SU-DHL-6 (cell line): ENCODE measurements at regions not wholly inside any gene's neighbourhood (a gene's known extent, or its start where the extent isn't known, plus 50 kb on each side); places are given as distances from the start of the nearest gene placed in this dataset.
"Not testable (repeated sequence)": the region's sequence is repeated elsewhere in the genome, so short reads cannot be mapped to it uniquely, and the experiment has no call there.

ENCODE experiments used
- H2AFZ ChIP-seq: fragments of 200-600 bp; sonication (generic); 2 replicates; pipeline ENCODE4 v1.6.1; 2014; ENCODE audit warnings: low read depth, mild to moderate bottlenecking, moderate library complexity, mixed read lengths, antibody characterized with exemption, low read length; ENCODE audit not compliant: severe bottlenecking
- H3F3A ChIP-seq: fragments of 200-600 bp; shearing (Covaris generic); 2 replicates; pipeline ENCODE4 v1.6.0; 2016; ENCODE audit warnings: antibody characterized with exemption, mild to moderate bottlenecking; ENCODE audit not compliant: insufficient read depth
- H3K27ac ChIP-seq: fragments of 200-600 bp; sonication (generic); 2 replicates; pipeline ENCODE4 v1.5.1; 2016; ENCODE audit warnings: low read depth, mild to moderate bottlenecking, low read length, moderate library complexity, mixed read lengths
- H3K27me3 ChIP-seq: fragments of 200-600 bp; sonication (generic), shearing (Covaris generic); 2 replicates; pipeline ENCODE4 v1.6.0; 2014; ENCODE audit warnings: mild to moderate bottlenecking, low read length
- H3K36me3 ChIP-seq: fragments of 200-600 bp; sonication (generic); 2 replicates; pipeline ENCODE4 v1.6.1; 2014; ENCODE audit warnings: mild to moderate bottlenecking, low read length, mixed read lengths
- H3K4me2 ChIP-seq: fragments of 300-600, 200-600 bp; shearing (Covaris generic), sonication (generic); 2 replicates; pipeline ENCODE4 v1.6.0; 2014; ENCODE audit warnings: low read length, low read depth, mild to moderate bottlenecking; ENCODE audit not compliant: poor library complexity, severe bottlenecking
- H3K4me3 ChIP-seq: fragments of 200-600 bp; sonication (generic); 2 replicates; pipeline ENCODE4 v1.5.1; 2014; ENCODE audit warnings: antibody characterized with exemption, low read length, mild to moderate bottlenecking, mixed read lengths; ENCODE audit not compliant: insufficient read depth, poor library complexity, severe bottlenecking
- H3K79me2 ChIP-seq: fragments of 200-600 bp; sonication (generic); 2 replicates; pipeline ENCODE4 v1.6.1; 2014; ENCODE audit warnings: mild to moderate bottlenecking, low read length, moderate library complexity; ENCODE audit not compliant: insufficient read depth
- H3K9ac ChIP-seq: fragments of 200-600 bp; sonication (generic); 2 replicates; pipeline ENCODE4 v1.7.0; 2014; ENCODE audit warnings: mild to moderate bottlenecking, low read length
- H3K9me2 ChIP-seq: fragments of 200-600 bp; sonication (generic); replicated peaks from 2 replicates; pipeline ENCODE4 v1.6.1; 2014; ENCODE audit warnings: low read length; ENCODE audit not compliant: insufficient read depth
- H3K9me3 ChIP-seq: fragments of 200-600 bp; sonication (generic); 2 replicates; pipeline ENCODE4 v1.6.1; 2014; ENCODE audit warnings: low read length, mixed read lengths; ENCODE audit not compliant: insufficient read depth
- H4K20me1 ChIP-seq: fragments of 200-600 bp; sonication (generic); 2 replicates; pipeline ENCODE4 v1.6.1; 2014; ENCODE audit warnings: low read depth, mild to moderate bottlenecking, antibody characterized with exemption, low read length, moderate library complexity, mixed read lengths
- CTCF ChIP-seq: fragments of 200-600 bp; sonication (generic); IDR thresholded peaks from one replicate; pipeline ENCODE4 v1.5.1; 2017; ENCODE audit warnings: antibody characterized with exemption, mild to moderate bottlenecking, low read length, moderate library complexity; ENCODE audit not compliant: insufficient read depth, poor library complexity, severe bottlenecking
- EZH2phosphoT487 ChIP-seq: fragments of 200-600 bp; sonication (generic), shearing (Covaris generic); conservative IDR thresholded peaks from 2 replicates; pipeline ENCODE4 v1.6.1; 2018; ENCODE audit warnings: mild to moderate bottlenecking, antibody characterized with exemption, low read length, moderate library complexity, mixed read lengths

- H3K27ac ChIP-seq = no peak overlapping the region
- H3K9ac ChIP-seq = no peak overlapping the region
- no peak overlapping the region for H3K4me3 ChIP-seq
- H3F3A ChIP-seq = no peaks in the 10 kb centered on the region
- H3K9me3 ChIP-seq = no peaks in the 10 kb centered on the region
- H2AFZ ChIP-seq = no peak overlapping the region
- H3K36me3 ChIP-seq = no peaks in the 10 kb centered on the region
- H4K20me1 ChIP-seq = no peaks in the 10 kb centered on the region
- no peaks in the 10 kb centered on the region; the same call in 1 of the 2 replicates for H3K9me2 ChIP-seq
- H3K4me2 ChIP-seq = no peak overlapping the region
- H3K79me2 ChIP-seq = no peaks in the 10 kb centered on the region
- TF ChIP-seq EZH2phosphoT487 (no peak), CTCF (no peak)
- no peaks in the 10 kb centered on the region for H3K27me3 ChIP-seq
Measured at GRCh38 chr5:58172946-58173345, 286.9 kb downstream of the PLK2 start.

DNA sequence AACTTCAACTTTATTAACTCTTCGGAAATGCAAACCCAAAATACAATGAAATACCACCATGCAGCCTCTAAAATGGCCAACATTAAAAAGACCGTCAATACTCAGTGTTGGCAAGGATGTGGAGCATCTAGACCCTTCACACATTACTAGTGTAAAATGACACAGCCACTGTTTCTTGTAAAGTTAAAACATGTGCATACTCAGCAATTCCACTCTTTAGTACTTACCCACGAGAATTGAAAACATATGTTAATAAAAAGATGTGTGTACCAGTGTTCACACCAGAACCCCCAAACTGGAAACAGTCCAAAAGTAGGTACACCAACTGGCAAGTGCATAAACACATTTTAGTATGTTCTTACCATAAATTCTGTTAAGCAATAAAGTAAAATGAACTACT is 294.7 kb downstream of the PLK2 start:
- no peaks in the 10 kb centered on the region for H3K9me3 ChIP-seq
- H3K27ac ChIP-seq = no peak overlapping the region
- no peaks in the 10 kb centered on the region for H3F3A ChIP-seq
- no peaks in the 10 kb centered on the region for H3K79me2 ChIP-seq
- H3K4me2 ChIP-seq = no peak overlapping the region
- no peak overlapping the region for H3K4me3 ChIP-seq
- H3K27me3 ChIP-seq = no peaks in the 10 kb centered on the region
- no peak overlapping the region for H3K9ac ChIP-seq
- no peaks in the 10 kb centered on the region for H3K9me2 ChIP-seq
- H3K36me3 ChIP-seq = no peaks in the 10 kb centered on the region
- no peak overlapping the region for H2AFZ ChIP-seq
- H4K20me1 ChIP-seq = no peaks in the 10 kb centered on the region
- TF ChIP-seq CTCF (no peak), EZH2phosphoT487 (no peak)

GRCh38 chr5:58161889-58162288 is 298.0 kb downstream of the PLK2 start:
- H3K4me2 ChIP-seq, H2AFZ ChIP-seq, H3K9me3 ChIP-seq, H3K36me3 ChIP-seq, H3K4me3 ChIP-seq, H4K20me1 ChIP-seq, H3K79me2 ChIP-seq, H3K9me2 ChIP-seq, H3K9ac ChIP-seq, H3K27ac ChIP-seq, H3K27me3 ChIP-seq, H3F3A ChIP-seq: not testable (repeated sequence)

GRCh38 chr5:58156973-58157701 is 302.7 kb downstream of the PLK2 start:
- Histone ChIP-seq H3K4me3 (no peak overlapping the region), H3K9ac (no peak overlapping the region), H3K9me2 (no peaks in the 10 kb centered on the region), H4K20me1 (no peaks in the 10 kb centered on the region), H2AFZ (no peak overlapping the region), H3K36me3 (no peaks in the 10 kb centered on the region), H3K4me2 (no peak overlapping the region), H3K9me3 (no peaks in the 10 kb centered on the region), H3F3A (no peaks in the 10 kb centered on the region), H3K27me3 (no peaks in the 10 kb centered on the region), H3K79me2 (no peaks in the 10 kb centered on the region), H3K27ac (no peak overlapping the region)
- TF ChIP-seq EZH2phosphoT487 = no peak
- no peak for TF ChIP-seq CTCF
